Ecto neural progenitor cell (in vitro differentiated cells): ENCODE measurements at regions not wholly inside any gene's neighbourhood (a gene's known extent, or its start where the extent isn't known, plus 50 kb on each side); places are given as distances from the start of the nearest gene placed in this dataset.

Experiments
- DNase-seq: peaks from one replicate; pipeline ENCODE4 v3.0.0-alpha.2; 2018; ENCODE audit warnings: low spot score

DNA sequence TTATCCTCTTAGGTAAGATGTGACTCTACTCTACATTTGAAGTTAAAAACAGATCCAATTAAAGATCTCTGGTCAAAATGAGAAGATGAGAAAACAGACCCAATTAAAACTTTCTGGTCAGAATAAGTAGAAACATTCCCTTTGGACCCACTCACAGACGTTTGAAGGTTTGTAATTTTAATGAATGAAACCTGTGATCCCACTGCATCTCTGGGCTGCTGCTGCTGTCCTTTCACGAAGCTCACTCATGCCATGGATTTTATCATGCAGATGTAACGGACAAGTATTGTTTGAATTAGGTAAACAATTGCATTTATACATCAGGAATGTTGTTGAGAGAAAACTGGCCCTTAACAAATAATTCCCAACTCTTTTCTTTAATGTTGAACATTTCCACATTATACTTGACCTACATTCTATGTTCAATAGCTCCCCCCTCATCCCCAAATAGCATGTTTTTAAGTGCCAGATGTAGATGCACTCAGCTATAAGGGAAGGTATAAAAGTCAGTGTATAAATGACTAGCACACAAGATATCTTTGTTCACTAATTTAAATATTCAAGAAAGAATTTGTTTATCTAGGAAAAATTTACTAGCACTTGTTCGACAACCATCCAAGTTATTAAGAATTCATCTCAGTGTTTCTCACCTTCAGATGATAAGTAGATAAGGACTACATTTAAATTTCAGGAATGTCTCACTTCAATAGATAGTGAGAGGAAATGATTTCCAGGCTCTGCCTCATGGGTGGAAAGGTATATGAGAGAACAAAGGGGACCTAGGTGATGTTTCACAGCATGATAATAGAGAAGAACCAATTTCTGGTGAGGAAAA lies 202.3 kb upstream of the LMNTD1 start:
- no peak for DNase-seq

DNA sequence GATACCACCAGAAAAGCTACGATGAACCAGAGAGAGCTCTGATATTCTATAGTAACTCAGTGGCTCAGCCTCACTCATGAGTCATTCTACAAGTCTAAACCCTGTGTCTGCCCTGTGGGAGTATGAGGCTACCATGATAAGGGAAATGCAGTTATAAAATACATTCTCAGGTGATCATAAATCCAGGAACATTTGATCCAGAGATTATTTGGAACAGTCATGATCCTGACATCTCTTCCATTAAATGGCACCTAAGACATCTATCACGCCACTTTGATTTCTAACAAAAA lies 202.6 kb upstream of the RASSF8 start:
- DNase-seq: no peak

DNA sequence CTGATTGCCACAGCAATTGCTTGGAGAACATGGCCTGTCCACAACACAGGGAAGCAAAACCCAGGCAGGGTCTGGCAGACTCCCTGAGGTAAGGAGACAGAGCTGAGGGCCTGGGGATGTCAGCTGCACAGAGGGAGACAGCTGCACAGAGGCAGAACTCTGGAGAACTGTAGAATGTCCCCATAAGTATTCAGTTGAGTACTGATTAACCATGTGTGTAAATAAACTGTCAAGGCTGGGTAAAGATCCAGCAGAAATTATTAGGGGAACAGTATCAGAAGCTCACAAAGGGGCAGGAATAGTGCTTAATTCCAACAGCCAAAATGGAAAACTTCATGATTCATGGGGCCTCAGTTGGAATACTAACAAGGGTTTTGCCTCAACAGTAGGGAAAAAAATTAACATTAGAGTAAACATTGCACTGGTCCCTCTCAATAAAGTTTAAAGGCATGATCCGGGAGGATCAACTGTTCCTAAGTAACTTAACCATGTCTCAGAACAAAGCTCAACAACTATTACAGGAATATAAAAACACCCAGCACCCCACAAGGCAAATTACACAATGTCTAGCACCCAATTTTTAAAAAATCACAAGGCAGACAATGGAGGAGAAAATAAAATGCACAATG lies 201.3 kb upstream of the RASSF8 start:
- DNase-seq: no peak

DNA sequence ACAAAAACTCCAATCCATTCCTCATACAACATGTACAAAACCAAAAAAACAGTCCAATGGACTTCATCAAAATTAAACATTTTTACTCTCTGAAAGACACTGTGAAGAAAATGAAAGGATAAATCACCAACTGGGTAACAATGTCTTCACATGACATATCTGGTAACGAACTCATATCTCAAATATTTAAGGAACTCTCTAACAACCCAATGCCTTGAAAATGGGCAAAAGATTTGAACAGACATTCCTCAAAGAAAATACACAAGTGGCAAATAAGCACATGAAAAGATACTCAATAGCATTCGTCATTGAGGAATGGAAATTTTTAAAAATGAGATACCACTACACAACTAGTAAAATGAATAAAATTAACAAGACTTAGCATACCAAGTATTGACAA lies 198.7 kb upstream of the RASSF8 start:
- no peak for DNase-seq

GRCh38 chr12:25761356-25761755 lies 197.1 kb upstream of the RASSF8 start:
- no peak for DNase-seq

DNA sequence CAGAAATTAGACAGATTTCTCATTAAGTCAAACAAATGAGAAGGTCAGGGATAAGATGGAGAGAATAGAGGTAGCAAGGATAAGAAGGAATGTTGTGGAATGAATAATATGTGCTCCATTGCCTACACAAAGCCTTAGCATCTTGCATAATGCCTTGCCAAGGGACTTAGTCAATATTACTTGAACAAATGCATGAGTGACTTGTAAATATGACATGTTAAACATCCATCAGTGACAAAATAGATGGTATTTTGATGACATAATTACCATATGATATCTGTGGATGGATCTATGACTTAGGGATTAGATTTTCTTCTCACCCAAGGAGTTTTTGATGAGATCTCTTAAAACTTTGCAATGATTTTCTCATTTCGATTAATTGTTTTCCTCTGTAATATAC lies 194.1 kb upstream of the RASSF8 start:
- no peak for DNase-seq

DNA sequence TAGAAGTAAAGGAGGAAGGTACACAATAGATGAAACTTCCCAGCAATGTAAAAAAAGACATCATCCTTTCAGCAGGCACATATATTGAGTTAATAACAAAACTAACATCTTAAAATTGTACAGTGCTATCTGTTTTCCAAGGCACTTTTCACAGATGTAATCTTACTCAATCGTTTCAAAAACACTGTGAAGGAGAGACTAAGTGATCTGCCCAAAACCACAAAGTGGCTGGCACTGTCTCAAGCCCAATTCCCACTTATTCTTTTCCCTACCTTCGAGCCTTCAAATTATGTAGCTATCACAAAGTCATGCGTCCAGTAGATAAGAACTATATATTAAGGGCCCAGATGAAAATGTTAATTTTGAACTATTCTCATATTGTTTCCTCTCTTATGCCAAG lies 193.6 kb upstream of the RASSF8 start:
- no peak for DNase-seq

DNA sequence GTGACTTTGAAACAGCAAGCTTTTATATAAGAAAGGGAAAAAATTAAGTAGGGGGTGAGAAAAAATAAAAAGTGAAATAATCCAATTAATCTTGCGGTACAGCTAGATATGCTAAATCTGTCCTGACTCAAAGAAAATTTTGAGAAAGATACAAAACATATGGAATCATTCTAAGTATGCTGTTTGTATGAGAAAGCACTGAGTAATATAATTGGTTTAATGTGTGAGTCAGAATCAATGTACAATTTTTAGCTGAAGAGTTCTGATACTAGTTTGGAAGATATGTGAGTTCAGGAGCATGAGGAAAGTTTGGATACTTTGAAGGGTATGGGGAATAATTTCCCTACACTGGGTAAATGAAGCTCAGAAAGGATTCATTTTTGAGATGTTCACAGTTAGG lies 190.9 kb upstream of the RASSF8 start:
- no peak for DNase-seq

- no peak for DNase-seq
Measured at GRCh38 chr12:25768151-25768550, 190.3 kb upstream of the RASSF8 start.

DNA sequence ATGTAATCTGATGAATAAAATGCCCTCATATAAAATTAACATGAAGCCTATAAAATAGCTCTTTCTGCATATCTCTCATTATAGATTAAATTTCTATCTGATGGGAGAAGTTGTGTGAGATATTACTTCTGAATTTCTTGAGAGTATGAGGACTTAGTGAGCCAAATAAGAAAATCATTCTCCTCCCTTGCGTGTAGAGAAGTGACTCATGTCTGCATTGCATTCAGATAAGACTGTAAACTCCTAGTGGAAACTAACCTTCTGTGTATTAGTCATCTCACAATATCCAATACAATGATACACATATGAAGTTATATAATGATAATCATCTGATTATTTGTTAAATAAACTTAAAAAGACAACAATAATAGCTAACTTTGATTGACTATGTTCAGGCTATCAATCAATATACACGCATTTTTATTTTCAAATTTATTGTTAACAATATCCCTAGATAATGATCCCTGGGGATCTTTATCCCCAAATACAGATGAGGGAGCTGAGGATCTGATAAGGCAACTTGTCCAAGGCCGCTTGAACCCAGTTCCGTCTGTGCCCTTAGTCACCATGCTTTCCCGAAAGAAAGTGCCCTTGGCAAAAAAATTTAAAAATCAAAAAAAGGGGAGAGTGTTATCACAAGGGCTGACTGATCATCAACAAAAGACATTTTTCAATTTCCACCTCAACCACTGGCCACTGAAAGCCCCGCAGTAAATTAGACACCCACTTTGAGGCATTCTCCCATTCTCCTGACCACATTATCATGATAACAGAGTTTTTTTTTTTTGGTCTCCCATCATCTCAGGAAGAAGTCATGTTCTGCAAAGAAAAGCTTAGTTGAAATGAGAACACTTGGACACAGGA lies 189.2 kb upstream of the RASSF8 start:
- DNase-seq: no peak

- no peak for DNase-seq
Measured at GRCh38 chr12:25771041-25771440, 187.4 kb upstream of the RASSF8 start.

- no peak for DNase-seq
Measured at GRCh38 chr12:25771476-25771875, 187.0 kb upstream of the RASSF8 start.

DNA sequence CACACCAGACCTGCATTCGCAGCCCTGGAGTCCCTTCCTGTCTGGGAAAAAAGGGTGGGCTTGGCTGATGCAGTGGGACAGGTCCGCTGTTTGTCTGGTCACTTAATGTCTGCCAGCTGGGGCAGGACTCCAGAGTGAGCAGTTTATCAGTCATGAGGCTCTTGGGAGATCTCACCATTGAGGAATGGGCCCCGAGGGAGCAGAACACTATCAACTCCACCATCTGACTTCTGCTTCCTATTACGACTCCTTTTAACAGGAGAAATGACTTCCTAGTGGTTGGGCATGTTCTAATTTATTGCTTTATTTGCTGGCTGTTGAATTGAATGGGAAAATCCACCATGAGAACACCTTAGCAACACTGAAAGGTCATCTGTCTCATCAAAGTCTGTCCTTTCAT lies 182.5 kb upstream of the RASSF8 start:
- no peak for DNase-seq

- no peak for DNase-seq
Measured at GRCh38 chr12:25780771-25781170, 177.7 kb upstream of the RASSF8 start.

DNA sequence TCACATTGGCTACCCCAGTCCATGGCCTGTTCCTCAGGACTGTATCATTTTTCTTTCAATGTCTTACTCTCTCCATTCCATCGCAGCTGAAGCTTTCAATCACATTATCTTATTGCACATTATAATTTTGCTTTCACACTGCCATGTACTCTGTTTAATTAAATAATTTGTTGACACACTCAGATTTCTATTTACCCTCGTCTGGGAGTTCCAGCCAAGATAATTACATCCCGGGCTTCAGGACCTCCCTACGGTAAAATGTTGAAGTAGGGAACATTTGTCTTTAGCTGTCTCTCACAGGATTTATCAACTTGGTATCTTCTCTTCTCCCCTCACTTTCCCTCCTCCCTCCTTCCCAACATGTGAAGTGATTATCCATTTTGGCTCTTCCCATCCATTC lies 177.2 kb upstream of the RASSF8 start:
- DNase-seq: no peak

- no peak for DNase-seq
Measured at GRCh38 chr12:25783566-25783965, 174.9 kb upstream of the RASSF8 start.

DNA sequence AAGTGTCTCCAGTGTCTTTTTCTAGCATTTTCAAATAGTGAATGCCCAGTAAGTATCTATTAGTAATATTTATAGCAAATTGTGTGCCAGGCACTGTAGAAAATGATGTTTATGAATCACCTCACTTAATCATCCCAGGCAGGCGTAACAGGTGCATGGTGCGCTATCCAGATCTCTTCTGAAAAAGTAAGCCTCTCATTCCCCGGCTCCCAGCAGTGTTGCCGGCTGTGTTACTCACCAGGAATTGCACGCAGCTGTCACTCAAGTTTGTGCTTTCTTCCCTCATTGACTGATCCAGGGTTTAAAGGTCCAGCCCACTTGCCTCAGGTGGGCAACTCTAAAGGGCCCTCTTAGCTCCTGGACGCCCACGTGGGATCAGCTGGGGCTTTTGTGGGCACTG lies 173.8 kb upstream of the RASSF8 start:
- no peak for DNase-seq

GRCh38 chr12:25785134-25785533 lies 173.3 kb upstream of the RASSF8 start:
- DNase-seq: no peak

DNA sequence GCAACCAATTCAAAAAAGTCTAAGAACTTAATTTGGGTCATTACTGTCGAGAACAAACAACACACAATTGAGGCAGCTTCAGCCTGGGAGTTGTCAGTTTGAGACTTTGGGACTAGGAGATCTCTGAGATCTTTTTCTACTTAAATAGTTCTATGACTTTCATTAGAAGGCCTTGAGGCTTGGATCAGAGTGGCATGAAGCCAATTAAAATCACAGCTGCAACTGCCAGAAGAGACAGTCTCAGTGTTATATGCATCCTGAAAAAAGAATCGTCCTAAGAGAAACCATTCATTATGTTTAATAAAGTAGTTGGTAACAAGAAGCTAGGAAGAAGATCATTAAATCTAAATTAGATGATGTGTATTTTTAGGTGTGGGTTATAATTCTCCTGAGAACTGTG lies 170.8 kb upstream of the RASSF8 start:
- DNase-seq: no peak

GRCh38 chr12:25788707-25789442 lies 169.6 kb upstream of the RASSF8 start:
- DNase-seq: no peak

- DNase-seq: no peak
Measured at GRCh38 chr12:25789541-25789944, 168.9 kb upstream of the RASSF8 start.

DNA sequence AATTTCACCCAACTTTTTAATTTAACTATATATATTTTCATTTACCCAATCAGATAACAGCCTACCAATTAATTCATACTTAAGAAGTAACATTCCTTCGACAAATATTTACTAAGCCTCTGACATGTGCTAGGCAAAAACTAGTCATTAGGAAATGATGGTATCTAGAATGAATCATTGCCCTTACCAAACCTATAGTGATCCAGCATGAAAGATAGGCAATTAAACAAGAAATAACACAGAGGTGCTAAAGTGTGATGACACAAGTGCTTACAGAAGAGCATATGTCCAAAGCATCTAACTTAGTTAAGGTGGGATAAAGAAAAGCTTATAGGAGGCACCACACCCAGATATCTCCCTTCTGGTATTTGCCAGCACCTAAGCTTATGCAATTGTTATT lies 166.5 kb upstream of the RASSF8 start:
- no peak for DNase-seq
